PFSK-1 (cell line): ENCODE measurements at regions not wholly inside any gene's neighbourhood (a gene's known extent, or its start where the extent isn't known, plus 50 kb on each side); places are given as distances from the start of the nearest gene placed in this dataset.

Source experiments
- FOXP2 ChIP-seq: optimal IDR thresholded peaks from 2 replicates; pipeline ENCODE3; 2011; ENCODE audit warnings: borderline replicate concordance, control low read depth, inconsistent platforms; ENCODE audit not compliant: insufficient read depth; ENCODE audit errors: extremely low read length, extremely low read depth
- POLR2AphosphoS5 ChIP-seq: IDR thresholded peaks from 2 replicates; pipeline ENCODE4 v1.6.1; 2012; ENCODE audit warnings: low read depth, mild to moderate bottlenecking, control low read depth, low read length, moderate library complexity
- REST ChIP-seq, 2 experiments: IDR thresholded peaks; 2 replicates each; pipeline versions ENCODE4 v1.6.1 to v1.8.0; 2011 to 2012; ENCODE audit warnings: low read depth in 2 of 2, low read length in 2 of 2, control low read depth in 1 of 2, inconsistent platforms in 1 of 2, mild to moderate bottlenecking in 1 of 2, moderate library complexity in 1 of 2; ENCODE audit not compliant: insufficient read depth in 1 of 2
- SIN3A ChIP-seq: IDR thresholded peaks from 2 replicates; pipeline ENCODE4 v1.6.1; 2012; ENCODE audit warnings: mild to moderate bottlenecking, low read length, moderate library complexity, borderline replicate concordance; ENCODE audit not compliant: insufficient read depth
- TAF1 ChIP-seq: IDR thresholded peaks from 2 replicates; pipeline ENCODE4 v1.6.1; 2012; ENCODE audit warnings: low read length, control low read depth, borderline replicate concordance; ENCODE audit not compliant: insufficient read depth

DNA sequence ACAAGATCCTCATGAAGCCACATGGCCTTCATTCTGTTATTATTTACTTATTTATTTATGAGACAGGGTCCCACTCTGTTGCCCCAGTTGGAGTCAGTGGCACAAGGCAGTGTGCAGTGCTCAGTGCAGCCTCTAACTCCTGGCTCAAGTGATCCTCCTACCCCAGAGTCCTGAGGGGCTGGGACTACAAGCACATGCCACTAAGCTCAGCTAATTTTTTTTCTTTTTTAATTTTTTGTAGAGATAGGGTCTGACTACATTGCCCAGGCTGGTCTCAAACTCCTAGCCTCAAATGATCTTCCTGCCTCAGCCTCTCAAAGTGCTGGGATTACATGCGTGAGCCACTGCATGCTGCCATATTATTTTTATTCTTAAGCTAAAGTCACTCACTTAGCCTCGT lies 241.4 kb downstream of the UQCRFS1 start:
- no peak for TF ChIP-seq POLR2AphosphoS5
- no peak for TF ChIP-seq TAF1
- no peak for TF ChIP-seq REST (IDR thresholded peaks at IDR 0.05; ENCODE audit: insufficient read depth in 1 of 2, low read depth in 2 of 2, low read length in 2 of 2)
- TF ChIP-seq FOXP2 = no peak
- TF ChIP-seq SIN3A = no peak

DNA sequence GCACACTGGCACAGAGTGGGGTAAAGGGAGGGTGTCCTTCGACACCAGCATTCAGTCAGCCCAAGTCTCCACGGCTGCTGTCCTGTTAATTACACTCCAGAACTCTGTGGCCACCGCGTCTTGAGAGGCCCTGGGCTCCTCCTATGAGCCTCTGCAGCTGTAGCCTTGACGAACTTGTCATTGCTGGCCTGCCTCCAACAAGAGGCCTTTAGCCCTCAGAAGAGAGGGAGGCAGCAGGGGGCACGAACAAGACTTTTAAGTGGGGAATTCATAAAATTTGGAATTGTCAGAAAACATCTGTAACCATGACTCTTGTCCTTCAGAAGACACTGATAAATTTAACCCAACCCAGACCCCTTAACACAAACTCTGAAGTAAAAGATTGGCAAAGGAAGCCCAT lies 241.9 kb downstream of the UQCRFS1 start:
- TF ChIP-seq POLR2AphosphoS5 = no peak
- no peak for TF ChIP-seq REST (IDR thresholded peaks at IDR 0.05; ENCODE audit: insufficient read depth in 1 of 2, low read depth in 2 of 2, low read length in 2 of 2)
- TF ChIP-seq SIN3A = no peak
- TF ChIP-seq TAF1 = no peak
- TF ChIP-seq FOXP2 = no peak

DNA sequence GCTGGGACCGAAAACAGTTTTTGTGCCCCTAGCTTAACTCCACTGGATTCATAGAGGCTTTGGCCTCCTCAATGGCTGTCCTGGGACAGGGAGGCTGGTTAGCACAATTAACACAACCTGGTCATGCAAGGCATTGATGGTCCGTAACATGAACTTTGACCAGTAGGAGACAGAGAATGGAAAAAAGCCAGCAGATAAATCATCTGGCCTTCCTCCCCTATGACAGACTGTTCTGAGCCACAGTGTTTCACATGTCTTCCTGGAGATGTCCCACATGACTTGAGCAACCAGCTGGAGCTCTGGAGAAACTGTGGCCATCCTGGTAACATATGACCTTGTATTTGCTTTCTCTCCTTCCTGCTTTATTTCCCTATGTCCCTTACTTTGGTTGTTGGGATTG lies 244.2 kb downstream of the UQCRFS1 start:
- no peak for TF ChIP-seq REST (IDR thresholded peaks at IDR 0.05; ENCODE audit: insufficient read depth in 1 of 2, low read depth in 2 of 2, low read length in 2 of 2)
- no peak for TF ChIP-seq FOXP2
- no peak for TF ChIP-seq POLR2AphosphoS5
- TF ChIP-seq SIN3A = no peak
- TF ChIP-seq TAF1 = no peak

- no peak for TF ChIP-seq SIN3A
- TF ChIP-seq TAF1 = no peak
- TF ChIP-seq REST (IDR thresholded peaks at IDR 0.05; ENCODE audit: insufficient read depth in 1 of 2, low read depth in 2 of 2, low read length in 2 of 2) = no peak
- no peak for TF ChIP-seq POLR2AphosphoS5
- TF ChIP-seq FOXP2 = no peak
Observed at GRCh38 chr19:28966737-28967399, 246.1 kb downstream of the UQCRFS1 start.

DNA sequence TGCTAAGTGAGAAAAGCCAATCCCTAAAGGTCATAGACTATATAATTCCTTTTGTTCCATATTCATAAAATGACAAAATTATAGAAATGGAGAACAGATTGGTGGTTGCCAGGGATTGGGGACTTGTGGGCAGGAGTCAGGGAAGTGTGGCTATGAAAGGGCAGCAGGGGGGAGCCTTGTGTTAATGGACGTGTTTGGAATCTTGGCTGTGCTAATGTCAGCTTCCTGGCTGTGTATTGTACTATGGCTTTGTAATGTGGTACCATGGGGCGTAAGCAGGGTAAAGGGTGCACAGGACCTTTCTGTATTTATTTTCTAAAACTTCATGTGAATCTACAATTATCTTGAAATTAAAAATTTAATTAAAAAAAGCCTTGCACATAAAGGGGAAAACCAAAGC lies 248.5 kb downstream of the UQCRFS1 start:
- TF ChIP-seq SIN3A = no peak
- no peak for TF ChIP-seq FOXP2
- TF ChIP-seq POLR2AphosphoS5 = no peak
- TF ChIP-seq REST (IDR thresholded peaks at IDR 0.05; ENCODE audit: insufficient read depth in 1 of 2, low read depth in 2 of 2, low read length in 2 of 2) = no peak
- no peak for TF ChIP-seq TAF1
